Sigmoid colon (tissue), 6 donors: ENCODE measurements at regions not wholly inside any gene's neighbourhood (a gene's known extent, or its start where the extent isn't known, plus 50 kb on each side); places are given as distances from the start of the nearest gene placed in this dataset.

ENCODE experiments used
- DNase-seq: peaks from one replicate; pipeline ENCODE4 v3.0.0-alpha.2; 2019
- H3K27ac ChIP-seq, 4 donors: fragments of 200-600 bp; sonication (generic); one replicate each; pipeline ENCODE4 v1.5.1; 2016 to 2019; ENCODE audit warnings: mild to moderate bottlenecking in 1 of 4
- H3K27me3 ChIP-seq, 3 donors: fragments of 200-600 bp; sonication (generic); one replicate each; pipeline ENCODE4 v1.5.1; 2019; ENCODE audit warnings: mild to moderate bottlenecking in 1 of 3
- H3K36me3 ChIP-seq, 4 donors: fragments of 200-600 bp; sonication (generic); one replicate each; pipeline ENCODE4 v1.5.1; 2016 to 2019
- H3K4me1 ChIP-seq, 4 donors: fragments of 200-600 bp; sonication (generic); one replicate each; pipeline ENCODE4 v1.5.1; 2017 to 2019
- H3K4me3 ChIP-seq, 4 donors: fragments of 200-600 bp; sonication (generic); one replicate each; pipeline ENCODE4 v1.5.1; 2017 to 2019; ENCODE audit warnings: mild to moderate bottlenecking in 2 of 4, moderate library complexity in 1 of 4
- H3K9me3 ChIP-seq, 4 donors: fragments of 200-600 bp in 3 of 4; sonication (generic) in 3 of 4; one replicate each; pipeline versions ENCODE4 v1.5.1 to v1.6.1; 2013 to 2019
- CTCF ChIP-seq, 4 experiments: fragments of 450-650 bp in 3 of 4; fragments of 200-600 bp in 1 of 4; IDR thresholded peaks; one replicate each; pipeline ENCODE4 v1.5.1; 2016 to 2019; ENCODE audit warnings: antibody characterized with exemption in 4 of 4, mild to moderate bottlenecking in 3 of 4, moderate library complexity in 2 of 4
- EP300 ChIP-seq, 4 donors: sonication (generic); formaldehyde crosslinking; IDR thresholded peaks; one replicate each; pipeline ENCODE4 v1.6.1; 2017; ENCODE audit warnings: antibody characterized with exemption in 4 of 4
- POLR2A ChIP-seq, 2 donors: fragments of 450-650 bp; IDR thresholded peaks; one replicate each; pipeline ENCODE4 v1.6.1; 2016; ENCODE audit warnings: antibody characterized with exemption in 2 of 2, mild to moderate bottlenecking in 2 of 2, moderate library complexity in 2 of 2
- POLR2AphosphoS5 ChIP-seq, 4 donors: sonication (generic); formaldehyde crosslinking; IDR thresholded peaks; one replicate each; pipeline ENCODE4 v1.6.1; 2017; ENCODE audit warnings: antibody characterized with exemption in 4 of 4
- WGBS, 2 donors: extraction: QIAGEN DNeasy Blood & Tissue Kit; methylation state at CpG; one replicate each; pipeline ENCODE4 v1.1.7; 2013; 5-methylcytosine and 5-hydroxymethylcytosine counted together
- intact Hi-C: fragments of 100-400 bp; cut with DNase I; formaldehyde crosslinking; loops from one replicate; pipeline ENCODE4 v1.15.1; 2023
- donor health status: healthy with polysubstance abuse.
- donor health status: healthy.

- H3K9me3 ChIP-seq: no peaks in the 10 kb centered on the region
- H3K27ac ChIP-seq: no peak overlapping the region
- DNase-seq: no peak
- intact Hi-C loops: no loop called here
- WGBS, 2 donors: 23 to 57% methylated on average over 1 of the region's 1 CpG
- no peak overlapping the region for H3K4me3 ChIP-seq
- no peaks in the 10 kb centered on the region for H3K36me3 ChIP-seq
- no peaks in the 10 kb centered on the region for H3K4me1 ChIP-seq
- TF ChIP-seq POLR2AphosphoS5 (IDR thresholded peaks at IDR 0.05) (no peak), CTCF (IDR thresholded peaks at IDR 0.05) (no peak), EP300 (IDR thresholded peaks at IDR 0.05) (no peak), POLR2A (IDR thresholded peaks at IDR 0.05) (no peak)
- H3K27me3 ChIP-seq: no peaks in the 10 kb centered on the region
Observed at GRCh38 chr2:116747103-116747502, 1067.4 kb upstream of the DDX18 start.

DNA sequence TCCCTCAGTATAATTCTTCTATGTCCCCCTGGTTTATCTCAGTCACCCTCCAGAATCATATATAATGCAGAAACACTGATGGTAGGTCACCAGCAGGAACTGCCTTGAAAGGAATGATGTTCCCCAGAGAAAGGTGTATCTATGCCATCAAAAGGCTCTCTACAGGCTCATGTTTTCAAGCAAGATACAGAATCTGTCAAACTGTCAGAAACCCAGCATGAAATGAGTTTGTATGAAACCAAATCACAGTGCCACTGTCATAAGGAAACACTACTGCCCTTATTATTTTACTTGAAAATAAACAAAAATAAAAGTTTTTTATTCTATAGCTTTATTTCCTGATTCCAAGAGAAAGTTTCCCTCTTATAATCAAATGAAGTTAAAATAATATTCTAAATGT is 1064.5 kb upstream of the DDX18 start:
- no peak overlapping the region for H3K4me3 ChIP-seq

GRCh38 chr2:116754381-116755101 is 1060.0 kb upstream of the DDX18 start:
- no peak for DNase-seq
- 62 to 84% methylated on average over 13 of the region's 13 CpGs for WGBS, 2 donors
- H3K27me3 ChIP-seq: no peaks in the 10 kb centered on the region
- H3K4me1 ChIP-seq: no peaks in the 10 kb centered on the region
- no peak overlapping the region for H3K27ac ChIP-seq
- no peaks in the 10 kb centered on the region for H3K36me3 ChIP-seq
- intact Hi-C loops: no loop called here
- no peaks in the 10 kb centered on the region for H3K9me3 ChIP-seq
- TF ChIP-seq POLR2A (IDR thresholded peaks at IDR 0.05) (no peak), EP300 (IDR thresholded peaks at IDR 0.05) (no peak), CTCF (IDR thresholded peaks at IDR 0.05) (no peak), POLR2AphosphoS5 (IDR thresholded peaks at IDR 0.05) (no peak)
- H3K4me3 ChIP-seq: no peak overlapping the region

More for the DNA sequence above, 1064.5 kb upstream of the DDX18 start:
- no peaks in the 10 kb centered on the region for H3K36me3 ChIP-seq
- H3K27ac ChIP-seq: no peak overlapping the region
- TF ChIP-seq POLR2A (IDR thresholded peaks at IDR 0.05) (no peak), EP300 (IDR thresholded peaks at IDR 0.05) (no peak), POLR2AphosphoS5 (IDR thresholded peaks at IDR 0.05) (no peak), CTCF (IDR thresholded peaks at IDR 0.05) (no peak)
- intact Hi-C loops: no loop called here
- no peaks in the 10 kb centered on the region for H3K4me1 ChIP-seq
- no peaks in the 10 kb centered on the region for H3K9me3 ChIP-seq
- DNase-seq: no peak
- no peaks in the 10 kb centered on the region for H3K27me3 ChIP-seq

DNA sequence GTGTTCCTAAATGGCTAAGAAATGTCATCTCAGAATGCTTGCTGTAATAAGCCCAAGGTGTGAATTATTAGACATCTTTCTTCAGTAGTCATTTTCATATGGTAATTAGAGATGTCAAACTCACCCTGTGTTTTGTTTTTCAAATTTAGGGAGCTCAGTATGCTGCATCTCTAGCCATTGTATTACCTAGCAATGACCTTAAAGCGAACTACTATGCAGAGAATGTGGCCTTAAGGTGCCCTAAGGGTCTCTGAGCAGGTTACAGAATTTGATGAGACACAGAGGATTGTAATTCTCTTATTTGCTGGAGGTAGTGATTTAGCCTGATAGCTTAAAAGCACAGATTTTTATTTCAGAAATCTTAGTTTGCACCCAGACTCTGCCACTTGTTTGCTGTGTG is 1052.6 kb upstream of the DDX18 start:
- no peaks in the 10 kb centered on the region for H3K36me3 ChIP-seq
- no peaks in the 10 kb centered on the region for H3K9me3 ChIP-seq
- no peak overlapping the region for H3K4me3 ChIP-seq
- H3K27me3 ChIP-seq: no peaks in the 10 kb centered on the region
- no peaks in the 10 kb centered on the region for H3K4me1 ChIP-seq
- DNase-seq: no peak
- intact Hi-C loops: no loop called here
- H3K27ac ChIP-seq: no peak overlapping the region
- 65 to 88% methylated on average over 1 of the region's 1 CpG for WGBS, 2 donors
- TF ChIP-seq CTCF (IDR thresholded peaks at IDR 0.05): no peak
- TF ChIP-seq POLR2AphosphoS5 (IDR thresholded peaks at IDR 0.05): no peak
- no peak for TF ChIP-seq POLR2A (IDR thresholded peaks at IDR 0.05)
- TF ChIP-seq EP300 (IDR thresholded peaks at IDR 0.05): no peak

DNA sequence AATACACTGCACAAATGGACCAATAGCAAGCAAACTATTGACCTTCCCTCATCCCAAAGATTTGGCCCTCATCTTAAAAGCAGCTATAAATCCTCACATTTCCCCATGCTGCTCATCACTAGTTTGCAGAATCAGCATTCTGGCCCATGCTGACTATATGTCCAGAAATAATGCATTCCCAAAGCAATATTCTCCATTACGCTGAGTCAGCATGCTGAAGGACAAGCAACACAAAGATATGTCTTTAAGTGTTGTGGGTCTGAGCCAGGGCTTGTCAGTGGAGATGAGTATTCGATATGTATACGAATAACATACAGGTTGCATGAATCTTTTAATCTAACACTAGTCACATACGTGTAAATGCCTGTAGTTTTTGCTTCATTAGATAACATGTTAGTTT is 1045.0 kb upstream of the DDX18 start:
- intact Hi-C loops: no loop called here
- H3K4me1 ChIP-seq: no peaks in the 10 kb centered on the region
- no peaks in the 10 kb centered on the region for H3K27me3 ChIP-seq
- DNase-seq: no peak
- H3K27ac ChIP-seq: no peak overlapping the region
- no peak overlapping the region for H3K4me3 ChIP-seq
- 93% methylated on average over 4 of the region's 4 CpGs for WGBS, 2 donors
- no peaks in the 10 kb centered on the region for H3K36me3 ChIP-seq
- TF ChIP-seq CTCF (IDR thresholded peaks at IDR 0.05) (no peak), EP300 (IDR thresholded peaks at IDR 0.05) (no peak), POLR2AphosphoS5 (IDR thresholded peaks at IDR 0.05) (no peak), POLR2A (IDR thresholded peaks at IDR 0.05) (no peak)
- H3K9me3 ChIP-seq: no peaks in the 10 kb centered on the region
